ENCODE measurements at regions not wholly inside any gene's neighbourhood (a gene's known extent, or its start where the extent isn't known, plus 50 kb on each side); places are given as distances from the start of the nearest gene placed in this dataset.

GRCh38 chr6:14811775-14812428 lies 434.0 kb upstream of the JARID2 start:
- DNase-seq: no peak

- no peak for DNase-seq
These were observed 431.9 kb upstream of the JARID2 start for GRCh38 chr6:14814016-14814415.

DNA sequence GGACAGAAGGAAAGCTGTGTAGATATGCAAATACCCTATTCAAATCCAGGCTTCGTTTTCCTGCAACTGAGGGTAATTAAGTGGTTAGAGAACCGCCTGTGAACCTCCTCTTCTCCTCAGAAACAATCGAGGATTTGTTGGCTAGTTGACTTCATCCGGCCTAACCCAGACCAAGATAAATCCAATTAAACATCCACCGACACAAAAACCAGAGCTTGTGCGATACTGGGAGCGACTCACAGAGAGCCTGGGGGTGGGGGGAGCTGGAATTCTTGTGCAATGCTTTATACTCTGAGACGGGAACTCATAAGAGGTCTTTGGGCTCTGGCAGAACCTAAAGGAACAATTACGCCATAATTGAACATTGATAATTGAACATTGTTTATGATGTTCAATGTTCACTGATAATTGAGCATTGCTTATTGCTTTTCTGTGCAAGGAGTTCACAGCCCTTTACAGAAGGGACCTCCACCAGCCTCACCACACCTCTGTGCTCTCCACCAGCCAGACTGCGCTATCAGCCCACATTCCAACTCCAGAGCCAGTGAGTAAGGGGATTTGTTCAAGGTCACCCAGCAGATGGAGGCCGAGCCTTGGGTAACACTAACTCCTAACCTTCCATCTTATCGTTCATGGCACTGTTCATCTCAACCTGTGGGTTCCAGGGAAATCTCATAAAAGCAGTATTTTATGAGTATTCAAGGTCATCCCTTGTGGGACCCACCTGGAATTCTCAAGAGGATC lies 429.6 kb upstream of the JARID2 start:
- no peak for DNase-seq

DNA sequence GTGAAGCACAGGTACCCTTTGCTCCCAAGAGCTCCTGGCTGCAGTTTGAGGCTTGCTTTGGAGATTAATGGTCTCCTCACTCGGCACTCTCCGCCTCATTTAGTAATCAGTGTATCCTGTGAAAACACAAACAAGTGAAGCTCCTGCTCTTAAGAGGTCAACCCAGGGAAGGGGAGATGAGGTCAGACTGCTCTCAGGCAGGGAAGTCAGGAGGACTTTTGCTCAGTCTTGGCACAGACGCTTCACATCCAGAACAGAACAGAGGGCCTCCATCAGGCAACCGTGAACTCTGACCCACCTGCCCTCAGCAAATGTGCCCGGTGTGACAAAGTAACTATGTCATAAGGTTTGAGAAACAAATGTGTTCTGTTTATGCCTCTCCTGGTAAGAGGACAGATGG lies 428.8 kb upstream of the JARID2 start:
- no peak for DNase-seq

GRCh38 chr6:14818422-14818884 lies 427.4 kb upstream of the JARID2 start:
- no peak for DNase-seq

GRCh38 chr6:14819001-14819400 lies 426.9 kb upstream of the JARID2 start:
- DNase-seq: no peak

GRCh38 chr6:14819840-14820420 lies 425.9 kb upstream of the JARID2 start:
- DNase-seq: no peak

GRCh38 chr6:14822012-14822553 lies 423.8 kb upstream of the JARID2 start:
- DNase-seq: no peak

DNA sequence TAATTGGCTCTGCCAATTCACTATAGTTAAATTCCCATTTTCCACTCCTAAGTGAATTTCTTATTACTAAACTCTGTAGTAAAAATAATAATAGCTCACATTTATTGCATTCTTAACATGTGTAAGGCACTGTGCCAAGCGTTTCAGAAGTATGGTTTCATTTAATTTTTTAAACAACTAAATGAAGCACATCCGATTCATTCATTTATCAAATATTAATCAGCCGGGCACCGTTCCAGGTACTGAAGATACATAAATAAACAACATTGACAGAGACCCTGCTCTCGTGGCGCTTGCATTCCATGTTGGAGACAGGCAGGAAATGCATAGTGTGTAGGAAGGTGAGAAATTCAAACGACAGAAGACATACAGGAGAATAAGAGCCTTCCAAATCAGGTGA lies 423.2 kb upstream of the JARID2 start:
- no peak for DNase-seq

GRCh38 chr6:14824060-14824459 lies 421.8 kb upstream of the JARID2 start:
- no peak for DNase-seq

- DNase-seq: no peak
These were observed 421.2 kb upstream of the JARID2 start for GRCh38 chr6:14824484-14825275.

GRCh38 chr6:14826456-14826855 lies 419.4 kb upstream of the JARID2 start:
- DNase-seq: no peak

GRCh38 chr6:14827354-14827753 lies 418.5 kb upstream of the JARID2 start:
- no peak for DNase-seq

DNA sequence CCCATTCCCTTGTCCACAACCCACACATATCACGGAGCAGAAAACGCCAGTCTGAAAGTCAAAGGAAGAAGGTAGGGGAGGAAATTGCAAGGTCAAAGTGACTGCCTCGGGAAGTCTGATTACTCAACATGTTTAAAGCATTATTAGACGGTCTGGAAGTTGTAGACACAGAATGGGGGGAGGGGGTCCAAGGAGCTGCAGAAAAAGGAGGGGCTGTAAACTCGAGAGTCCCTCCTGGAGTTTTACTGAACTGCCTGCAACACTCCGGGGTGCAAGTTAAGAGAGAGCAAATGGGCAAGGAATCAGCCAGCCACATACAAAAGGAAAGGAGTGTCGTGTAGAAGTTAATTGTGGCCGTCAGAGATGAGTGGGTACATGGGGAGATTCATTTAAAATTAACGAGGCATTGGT lies 417.7 kb upstream of the JARID2 start:
- no peak for DNase-seq

DNA sequence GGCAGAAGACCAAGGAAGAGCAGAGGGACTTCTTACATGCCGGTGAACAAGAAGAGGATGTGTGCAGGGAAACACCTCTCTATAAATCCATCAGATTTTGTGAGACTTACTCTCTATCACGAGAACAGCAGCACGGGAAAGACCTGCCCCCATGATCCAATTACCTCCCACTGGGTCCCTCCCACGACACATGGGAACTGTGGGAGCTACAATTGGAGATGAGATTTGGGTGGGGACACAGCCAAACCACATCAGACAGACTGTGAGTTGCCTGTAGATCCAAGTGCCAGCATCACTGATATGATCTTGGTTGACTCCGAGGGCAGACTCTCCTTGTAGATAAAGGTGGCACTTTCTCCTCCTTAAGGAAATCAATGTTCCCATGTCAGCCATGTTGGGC lies 414.8 kb upstream of the JARID2 start:
- no peak for DNase-seq

DNA sequence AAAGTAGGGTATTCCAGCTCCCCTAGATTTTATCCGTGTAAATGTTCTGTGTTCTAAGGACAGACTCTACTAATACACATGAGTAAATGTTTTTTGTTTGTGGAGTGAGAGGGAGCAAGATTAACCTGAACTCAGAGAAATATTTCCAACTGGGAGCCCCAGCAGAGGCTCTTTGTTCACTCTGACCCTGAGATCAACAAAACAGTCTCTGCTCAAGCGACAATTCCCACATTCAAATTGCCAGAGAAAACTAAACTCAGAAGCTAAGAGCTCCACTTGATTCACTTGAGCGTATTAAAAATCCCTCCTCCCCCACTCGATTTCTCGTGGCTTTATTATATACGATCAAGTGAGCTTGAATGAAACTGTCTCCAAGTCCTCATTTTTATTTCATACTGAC lies 413.9 kb upstream of the JARID2 start:
- no peak for DNase-seq

DNA sequence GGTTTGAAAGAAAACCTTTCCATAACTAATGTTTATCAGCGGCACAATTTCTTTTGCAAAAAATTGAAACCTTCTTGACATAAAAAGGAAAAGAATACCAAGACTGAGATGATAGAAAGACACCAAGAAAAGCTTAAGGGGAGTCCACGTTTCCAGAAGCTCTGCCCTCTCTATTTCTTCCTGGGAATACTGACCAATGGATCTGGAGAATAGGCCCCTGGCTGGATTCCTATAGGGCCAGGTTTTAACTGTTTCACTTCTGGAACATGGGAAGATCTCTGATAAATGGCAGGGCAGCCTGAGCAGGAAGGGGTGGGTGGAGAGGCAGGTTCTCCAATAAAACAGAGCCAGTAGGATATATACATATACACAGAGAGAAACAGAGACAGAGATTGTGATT lies 413.4 kb upstream of the JARID2 start:
- no peak for DNase-seq

DNA sequence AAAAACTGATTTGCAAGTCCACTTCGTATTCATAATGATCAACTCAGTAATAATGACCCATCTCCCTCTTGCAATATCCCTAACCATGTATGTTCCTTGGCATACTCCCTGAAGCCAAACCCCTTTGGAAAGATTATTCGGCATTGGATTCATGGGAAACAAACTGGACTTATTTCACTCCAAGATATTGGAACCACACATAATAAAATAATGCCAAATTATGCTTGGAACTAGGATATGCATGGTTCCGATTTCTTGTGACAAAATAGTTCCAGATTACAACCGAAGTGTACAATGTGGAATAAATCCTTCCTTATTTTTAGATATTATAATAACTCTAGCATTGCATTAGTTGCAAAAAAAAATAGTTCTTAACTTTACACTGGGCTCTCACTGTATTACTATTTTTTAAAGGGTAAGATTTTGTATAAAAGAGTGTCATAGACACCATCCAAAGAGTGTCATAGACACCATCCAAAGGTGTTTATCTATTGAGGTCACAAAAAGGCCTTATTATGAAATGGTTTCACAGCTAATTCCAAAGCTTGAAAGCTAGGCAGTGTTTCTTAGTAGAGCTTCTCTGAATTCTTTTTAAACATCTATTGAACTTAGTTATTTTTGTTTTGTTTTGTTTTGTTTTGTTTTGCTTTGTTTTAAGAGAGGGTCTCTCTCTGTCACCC lies 410.9 kb upstream of the JARID2 start:
- DNase-seq: no peak

- DNase-seq: no peak
These were observed 408.4 kb upstream of the JARID2 start for GRCh38 chr6:14837435-14837834.

GRCh38 chr6:14838133-14838583 lies 407.7 kb upstream of the JARID2 start:
- no peak for DNase-seq

- no peak for DNase-seq
These were observed 403.9 kb upstream of the JARID2 start for GRCh38 chr6:14841901-14842421.

DNA sequence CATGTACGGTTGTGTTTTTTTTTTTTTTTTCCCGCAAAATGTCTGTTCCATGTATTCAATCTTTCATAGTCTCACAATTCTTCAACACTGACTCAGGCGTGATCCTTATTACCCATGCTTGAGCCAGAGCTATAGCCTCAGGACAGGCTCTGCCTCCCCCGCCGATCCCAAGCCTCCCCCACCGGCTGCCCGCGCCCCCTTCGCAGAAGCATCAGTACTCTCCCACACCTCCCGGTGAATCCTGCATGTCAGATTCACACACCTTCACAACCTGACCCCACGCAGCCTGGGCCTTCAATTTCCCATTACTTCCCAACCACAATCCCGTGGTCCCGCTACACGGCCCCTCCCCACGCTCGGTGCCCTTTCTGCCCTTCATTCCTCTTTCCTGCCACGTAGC lies 401.5 kb upstream of the JARID2 start:
- DNase-seq: no peak
